ENCODE measurements at regions not wholly inside any gene's neighbourhood (a gene's known extent, or its start where the extent isn't known, plus 50 kb on each side); places are given as distances from the start of the nearest gene placed in this dataset.

- DNase-seq, result peak; percentile 13
Measured at GRCh38 chr21:29443411-29444010, 144.8 kb downstream of the BACH1 start.

- DNase-seq, result no peak
Measured at GRCh38 chr21:29448766-29449165, 150.0 kb downstream of the BACH1 start.

- no peak for DNase-seq
Measured at GRCh38 chr21:29449306-29449950, 150.7 kb downstream of the BACH1 start.

GRCh38 chr21:29450058-29450457 is 151.3 kb downstream of the BACH1 start:
- DNase-seq, result no peak

GRCh38 chr21:29453511-29453910 is 154.8 kb downstream of the BACH1 start:
- no peak for DNase-seq

- DNase-seq, result no peak
Measured at GRCh38 chr21:29454179-29454578, 155.5 kb downstream of the BACH1 start.

GRCh38 chr21:29462479-29462878 is 163.8 kb downstream of the BACH1 start:
- no peak for DNase-seq

- DNase-seq, result no peak
Measured at GRCh38 chr21:29465546-29465945, 166.8 kb downstream of the BACH1 start.

- no peak for DNase-seq
Measured at GRCh38 chr21:29466532-29466931, 167.8 kb downstream of the BACH1 start.

GRCh38 chr21:29470397-29470796 is 171.7 kb downstream of the BACH1 start:
- DNase-seq, result no peak

GRCh38 chr21:29473808-29474207 is 175.1 kb downstream of the BACH1 start:
- DNase-seq, result no peak

GRCh38 chr21:29475329-29475728 is 176.6 kb downstream of the BACH1 start:
- no peak for DNase-seq

GRCh38 chr21:29477347-29477746 is 178.6 kb downstream of the BACH1 start:
- DNase-seq, result no peak

GRCh38 chr21:29477941-29478340 is 179.2 kb downstream of the BACH1 start:
- peak; percentile 68 for DNase-seq

GRCh38 chr21:29481081-29481480 is 182.4 kb downstream of the BACH1 start:
- DNase-seq, result peak; percentile 73

GRCh38 chr21:29481641-29482040 is 182.9 kb downstream of the BACH1 start:
- DNase-seq, result peak; percentile 91

GRCh38 chr21:29486306-29486807 is 187.6 kb downstream of the BACH1 start:
- no peak for DNase-seq
